ENCODE measurements at regions not wholly inside any gene's neighbourhood (a gene's known extent, or its start where the extent isn't known, plus 50 kb on each side); places are given as distances from the start of the nearest gene placed in this dataset.

DNA sequence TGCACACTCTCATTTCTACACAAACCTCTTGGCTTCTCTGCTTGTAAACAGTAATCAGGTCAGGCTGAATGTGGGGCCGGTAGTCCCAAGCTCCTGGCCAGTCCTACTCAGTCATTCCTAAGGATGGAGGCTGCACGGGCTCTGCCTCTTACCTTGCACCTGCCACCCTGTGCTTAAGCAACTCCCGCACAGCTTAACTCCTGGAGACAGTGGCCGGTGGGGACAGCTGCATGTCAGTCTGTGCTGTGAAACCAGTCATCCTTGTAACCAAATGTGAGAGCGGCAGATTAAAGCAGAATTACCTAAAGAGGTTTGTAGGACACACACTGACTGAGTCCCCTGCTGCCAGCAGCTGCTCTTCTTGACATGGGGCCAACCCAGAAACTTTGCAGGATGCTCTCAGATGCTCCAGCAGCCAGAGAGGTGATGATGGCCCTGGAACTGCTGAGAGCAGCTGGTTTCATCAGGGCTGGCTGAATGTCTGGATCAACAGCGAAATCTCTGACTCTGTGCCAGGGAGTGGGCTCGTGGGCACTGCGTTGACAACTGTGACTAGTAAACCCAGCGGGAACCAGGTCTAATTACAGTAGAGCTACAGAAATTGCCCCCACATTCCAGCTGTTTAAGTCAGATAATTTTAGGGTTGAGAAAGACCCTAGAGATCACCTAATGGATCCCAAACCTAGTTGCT, 123.7 kb downstream of the ANAPC4 start:
- H3K9me3 ChIP-seq (ENCODE audit: low read depth) = no peaks in the 10 kb centered on the region
- H3K36me3 ChIP-seq (ENCODE audit: low read depth) = no peaks in the 10 kb centered on the region
- no peaks in the 10 kb centered on the region for H3K27me3 ChIP-seq (replicated peaks; ENCODE audit: insufficient read depth)
- H3K79me2 ChIP-seq (ENCODE audit: insufficient read depth) = no peaks in the 10 kb centered on the region
- in situ Hi-C loops (cut with MboI) = no loop called here
- no peak overlapping the region for H3K4me3 ChIP-seq
- no peak for DNase-seq
- TF ChIP-seq EZH2phosphoT487 (IDR thresholded peaks at IDR 0.05; ENCODE audit: insufficient read depth, low read depth) = no peak
- no peak for TF ChIP-seq EZH2 (IDR thresholded peaks at IDR 0.05; ENCODE audit: insufficient read depth, poor library complexity, severe bottlenecking)
- H3K4me2 ChIP-seq (ENCODE audit: unreplicated experiment) = no peak overlapping the region
- no peak overlapping the region for H3K27ac ChIP-seq
- H3K9ac ChIP-seq = no peak overlapping the region
- H3K4me1 ChIP-seq (ENCODE audit: insufficient read depth) = no peaks in the 10 kb centered on the region
- H3F3A ChIP-seq (ENCODE audit: insufficient read depth) = no peaks in the 10 kb centered on the region
- H4K20me1 ChIP-seq (ENCODE audit: insufficient read depth) = no peaks in the 10 kb centered on the region
- no peak overlapping the region for H2AFZ ChIP-seq
- WGBS, 2 experiments (ENCODE audit: low coverage in 1 of 2, low lambda C conversion rate in 2 of 2, missing lambda C conversion rate in 2 of 2) = 9 to 16% methylated on average over 9 of the region's 9 CpGs
- H3K9me2 ChIP-seq (ENCODE audit: insufficient read depth) = no peaks in the 10 kb centered on the region

DNA sequence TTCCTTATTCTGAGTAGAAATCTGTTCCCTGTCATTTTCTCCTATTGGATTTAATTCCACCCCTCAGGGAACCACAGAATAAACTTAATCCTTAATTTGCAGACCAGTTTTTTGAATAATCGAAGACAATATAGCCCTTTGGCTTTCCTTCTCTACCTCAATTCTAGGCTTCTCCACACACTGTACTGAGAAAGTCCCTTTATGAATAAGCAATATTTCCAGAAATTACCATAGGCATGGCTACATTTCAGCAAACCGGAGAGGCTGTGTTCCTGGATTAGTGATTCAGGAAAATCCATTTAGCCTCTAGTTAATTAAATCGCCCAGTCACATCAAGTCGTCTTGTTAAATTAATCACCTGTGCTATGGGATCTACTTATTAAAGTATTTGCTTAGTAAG, 125.1 kb downstream of the ANAPC4 start:
- DNase-seq = no peak
- no peaks in the 10 kb centered on the region for H3K36me3 ChIP-seq (ENCODE audit: low read depth)
- in situ Hi-C loops (cut with MboI) = no loop called here
- no peaks in the 10 kb centered on the region for H4K20me1 ChIP-seq (ENCODE audit: insufficient read depth)
- no peaks in the 10 kb centered on the region for H3K9me2 ChIP-seq (ENCODE audit: insufficient read depth)
- no peak for TF ChIP-seq EZH2phosphoT487 (IDR thresholded peaks at IDR 0.05; ENCODE audit: insufficient read depth, low read depth)
- TF ChIP-seq EZH2 (IDR thresholded peaks at IDR 0.05; ENCODE audit: insufficient read depth, poor library complexity, severe bottlenecking) = no peak
- WGBS, 2 experiments (ENCODE audit: low coverage in 1 of 2, low lambda C conversion rate in 2 of 2, missing lambda C conversion rate in 2 of 2) = 62 to 66% methylated on average over 4 of the region's 4 CpGs
- no peak overlapping the region for H3K4me3 ChIP-seq
- no peaks in the 10 kb centered on the region for H3K27me3 ChIP-seq (replicated peaks; ENCODE audit: insufficient read depth)
- no peaks in the 10 kb centered on the region for H3F3A ChIP-seq (ENCODE audit: insufficient read depth)
- H3K9me3 ChIP-seq (ENCODE audit: low read depth) = no peaks in the 10 kb centered on the region
- H2AFZ ChIP-seq = no peak overlapping the region
- H3K4me2 ChIP-seq (ENCODE audit: unreplicated experiment) = no peak overlapping the region
- no peak overlapping the region for H3K27ac ChIP-seq
- no peaks in the 10 kb centered on the region for H3K79me2 ChIP-seq (ENCODE audit: insufficient read depth)
- no peaks in the 10 kb centered on the region for H3K4me1 ChIP-seq (ENCODE audit: insufficient read depth)
- H3K9ac ChIP-seq = no peak overlapping the region

DNA sequence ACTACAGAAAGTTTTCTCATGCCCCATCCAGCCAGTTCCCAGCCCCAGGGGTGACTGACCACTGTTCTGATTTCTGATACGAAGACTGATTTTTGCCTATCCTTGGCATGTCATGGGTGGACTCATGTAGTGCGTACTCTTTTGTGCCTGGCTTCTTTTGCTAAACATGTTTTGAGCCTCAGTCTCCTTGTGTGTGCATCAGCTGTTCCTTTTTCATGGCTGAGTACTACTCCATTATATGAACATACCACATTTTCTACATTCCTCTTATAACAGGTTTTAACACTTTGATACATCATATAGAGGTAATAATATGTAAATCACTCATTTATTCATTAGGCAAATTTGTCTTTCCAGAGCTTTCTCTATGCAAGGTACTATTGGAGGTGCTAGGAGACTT, 126.7 kb downstream of the ANAPC4 start:
- no peaks in the 10 kb centered on the region for H3K9me2 ChIP-seq (ENCODE audit: insufficient read depth)
- H3K4me1 ChIP-seq (ENCODE audit: insufficient read depth) = no peaks in the 10 kb centered on the region
- no peaks in the 10 kb centered on the region for H3F3A ChIP-seq (ENCODE audit: insufficient read depth)
- H3K9me3 ChIP-seq (ENCODE audit: low read depth) = no peaks in the 10 kb centered on the region
- no peak overlapping the region for H3K4me2 ChIP-seq (ENCODE audit: unreplicated experiment)
- no peaks in the 10 kb centered on the region for H3K36me3 ChIP-seq (ENCODE audit: low read depth)
- no peaks in the 10 kb centered on the region for H4K20me1 ChIP-seq (ENCODE audit: insufficient read depth)
- DNase-seq = no peak
- no peak overlapping the region for H3K27ac ChIP-seq
- H3K79me2 ChIP-seq (ENCODE audit: insufficient read depth) = no peaks in the 10 kb centered on the region
- no peak for TF ChIP-seq EZH2 (IDR thresholded peaks at IDR 0.05; ENCODE audit: insufficient read depth, poor library complexity, severe bottlenecking)
- no peak for TF ChIP-seq EZH2phosphoT487 (IDR thresholded peaks at IDR 0.05; ENCODE audit: insufficient read depth, low read depth)
- in situ Hi-C loops (cut with MboI) = no loop called here
- 74 to 75% methylated on average over 2 of the region's 2 CpGs for WGBS, 2 experiments (ENCODE audit: low coverage in 1 of 2, low lambda C conversion rate in 2 of 2, missing lambda C conversion rate in 2 of 2)
- H3K27me3 ChIP-seq (replicated peaks; ENCODE audit: insufficient read depth) = no peaks in the 10 kb centered on the region
- no peak overlapping the region for H3K4me3 ChIP-seq
- H2AFZ ChIP-seq = no peak overlapping the region
- H3K9ac ChIP-seq = no peak overlapping the region

DNA sequence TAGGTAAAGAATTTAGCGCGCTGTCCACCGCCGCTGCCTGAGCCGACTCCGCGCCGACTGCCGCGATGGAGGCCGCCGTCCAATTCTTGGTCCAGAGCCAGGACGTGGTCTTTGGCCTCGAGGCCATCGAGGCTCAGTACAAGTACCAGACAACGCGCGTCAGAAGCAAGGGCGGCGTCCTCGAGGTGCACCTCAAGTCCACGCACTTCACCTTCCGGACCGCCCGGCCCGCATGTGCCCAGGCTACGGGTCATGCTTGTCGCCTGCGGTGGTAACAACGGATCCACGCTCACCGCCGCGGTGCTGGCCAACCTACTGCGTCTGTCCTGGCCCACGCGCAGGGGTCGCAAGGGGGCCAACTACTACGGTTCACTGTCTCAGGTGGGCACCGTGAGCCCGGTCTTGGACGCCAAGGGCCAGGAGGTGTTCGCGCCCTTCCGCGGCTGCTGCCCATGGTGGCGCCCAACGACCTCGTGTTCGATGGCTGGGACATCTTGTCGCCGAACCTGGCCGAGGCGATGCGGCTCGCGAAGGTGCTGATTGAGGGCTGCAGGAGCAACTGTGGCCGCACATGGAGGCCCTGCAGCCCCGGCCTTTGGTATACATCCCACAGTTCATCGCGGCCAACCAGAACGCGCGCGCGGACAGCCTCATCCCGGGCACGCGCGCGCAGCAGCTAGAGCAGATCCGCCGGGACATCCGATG, 128.0 kb downstream of the ANAPC4 start:
- Histone ChIP-seq H3K4me3 (no peak overlapping the region), H2AFZ (no peak overlapping the region), H4K20me1 (ENCODE audit: insufficient read depth) (no peaks in the 10 kb centered on the region), H3K9me2 (ENCODE audit: insufficient read depth) (no peaks in the 10 kb centered on the region), H3K36me3 (ENCODE audit: low read depth) (no peaks in the 10 kb centered on the region), H3K9me3 (ENCODE audit: low read depth) (no peaks in the 10 kb centered on the region), H3F3A (ENCODE audit: insufficient read depth) (no peaks in the 10 kb centered on the region), H3K27ac (no peak overlapping the region), H3K4me1 (ENCODE audit: insufficient read depth) (no peaks in the 10 kb centered on the region; the same call in 1 of the 2 replicates), H3K27me3 (replicated peaks; ENCODE audit: insufficient read depth) (0 out of 2 replicates have a peak, but pooled peaks cover 3% of the 10 kb centered on the region), H3K79me2 (ENCODE audit: insufficient read depth) (no peaks in the 10 kb centered on the region), H3K9ac (no peak overlapping the region), H3K4me2 (ENCODE audit: unreplicated experiment) (no peak overlapping the region)
- 95 to 96% methylated on average over 65 to 74 of the region's 74 CpGs for WGBS, 2 experiments (ENCODE audit: low coverage in 1 of 2, low lambda C conversion rate in 2 of 2, missing lambda C conversion rate in 2 of 2)
- TF ChIP-seq EZH2phosphoT487 (IDR thresholded peaks at IDR 0.05; ENCODE audit: insufficient read depth, low read depth) (no peak), EZH2 (IDR thresholded peaks at IDR 0.05; ENCODE audit: insufficient read depth, poor library complexity, severe bottlenecking) (no peak)
- DNase-seq = no peak
- in situ Hi-C loops (cut with MboI) = no loop called here

All from GM23248 (cell line).